Endodermal cell (in vitro differentiated cells): ENCODE measurements at regions not wholly inside any gene's neighbourhood (a gene's known extent, or its start where the extent isn't known, plus 50 kb on each side); places are given as distances from the start of the nearest gene placed in this dataset.
A peak's percentile ranks its signal among the peaks of the same experiment; 100 is the strongest.

Experiments used
- DNase-seq: peaks from one replicate; pipeline ENCODE4 v3.0.0-alpha.2; 2017
- H3K27ac ChIP-seq: 2 replicates; pipeline ENCODE4 v1.5.1; 2013; ENCODE audit warnings: mild to moderate bottlenecking, low read depth, low read length, moderate library complexity
- H3K27me3 ChIP-seq: 2 replicates; pipeline ENCODE4 v1.6.1; 2013; ENCODE audit warnings: mild to moderate bottlenecking, low read length, moderate library complexity; ENCODE audit not compliant: insufficient read depth, control insufficient read depth, poor library complexity, severe bottlenecking
- H3K36me3 ChIP-seq: 2 replicates; pipeline ENCODE4 v1.7.0; 2013; ENCODE audit warnings: mild to moderate bottlenecking, low read length, moderate library complexity; ENCODE audit not compliant: control insufficient read depth, insufficient read depth
- H3K4me1 ChIP-seq: one replicate; pipeline ENCODE4 v1.7.0; 2013; ENCODE audit warnings: low read length; ENCODE audit not compliant: control insufficient read depth, insufficient read depth
- H3K4me3 ChIP-seq: 2 replicates; pipeline ENCODE4 v1.5.1; 2013; ENCODE audit warnings: mild to moderate bottlenecking, low read length, moderate library complexity
- H3K9ac ChIP-seq: 2 replicates; pipeline ENCODE4 v1.6.1; 2013; ENCODE audit warnings: mild to moderate bottlenecking, low read length, moderate library complexity; ENCODE audit not compliant: poor library complexity, severe bottlenecking; ENCODE audit errors: extremely low read depth
- H3K9me3 ChIP-seq: 2 replicates; pipeline ENCODE4 v1.6.1; 2013; ENCODE audit warnings: mild to moderate bottlenecking, low read length, moderate library complexity; ENCODE audit not compliant: control insufficient read depth
- H3K27ac Mint-ChIP-seq: 2 replicates; pipeline ENCODE4 v1.8.0; 2020; ENCODE audit warnings: mixed read lengths
- H3K27me3 Mint-ChIP-seq: 2 replicates; pipeline ENCODE4 v1.8.0; 2021; ENCODE audit warnings: mild to moderate bottlenecking, mixed read lengths; ENCODE audit not compliant: insufficient read depth
- H3K36me3 Mint-ChIP-seq: 2 replicates; pipeline ENCODE4 v1.8.0; 2020; ENCODE audit warnings: low read depth, mixed read lengths
- H3K4me1 Mint-ChIP-seq: 2 replicates; pipeline ENCODE4 v1.8.0; 2020; ENCODE audit warnings: mixed read lengths
- H3K4me3 Mint-ChIP-seq: 2 replicates; pipeline ENCODE4 v1.8.0; 2020; ENCODE audit warnings: mild to moderate bottlenecking, moderate library complexity, mixed read lengths
- H3K9me3 Mint-ChIP-seq: 2 replicates; pipeline ENCODE4 v1.8.0; 2020; ENCODE audit warnings: mild to moderate bottlenecking, mixed read lengths
- WGBS, 2 experiments: methylation state at CpG; one replicate each; pipeline versions ENCODE4 v1.1.5 to v1.1.7; 2013; ENCODE audit warnings: missing lambda C conversion rate in 2 of 2, mixed read lengths in 1 of 2; ENCODE audit not compliant: insufficient coverage in 1 of 2, insufficient read length in 1 of 2; 5-methylcytosine and 5-hydroxymethylcytosine counted together
- TF ChIP-seq, protein P1 (sequence below): fragments of 200-600 bp; sonication (generic); conservative IDR thresholded peaks from 2 replicates; pipeline ENCODE4 v1.5.0; 2021; ENCODE audit warnings: antibody characterized with exemption, mild to moderate bottlenecking

DNA sequence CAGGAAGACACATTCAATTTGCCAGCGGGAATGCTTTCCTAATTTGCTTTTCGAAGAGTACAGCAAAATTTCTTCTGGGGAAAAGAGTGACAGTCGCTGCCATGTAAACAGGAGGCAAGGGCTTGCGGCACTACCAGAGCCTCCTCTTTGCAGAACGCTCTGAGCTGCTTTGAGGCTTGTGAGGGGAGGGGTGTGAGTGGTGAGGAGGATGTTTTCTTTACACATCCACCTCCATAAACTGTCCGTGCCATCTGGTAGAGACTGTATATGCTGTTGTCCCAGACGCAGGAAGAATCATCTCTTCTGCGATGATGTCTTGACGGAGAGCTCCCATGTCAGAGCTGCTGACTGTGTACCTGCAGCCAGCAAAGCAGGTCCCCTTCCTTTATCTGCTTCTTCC, 138.0 kb downstream of the SOCS6 start:
- H3K9me3 ChIP-seq, result peaks cover 27% of the 10 kb centered on the region
- no peaks in the 10 kb centered on the region for H3K36me3 ChIP-seq
- no peaks in the 10 kb centered on the region for H3K27me3 ChIP-seq
- no peak overlapping the region for H3K27ac ChIP-seq
- no peak overlapping the region for H3K4me3 Mint-ChIP-seq
- H3K27me3 Mint-ChIP-seq, result peaks cover 2% of the 10 kb centered on the region
- peaks cover 51% of the 10 kb centered on the region for H3K4me1 Mint-ChIP-seq
- 93 to 100% methylated on average over 5 to 8 of the region's 9 CpGs for WGBS, 2 experiments
- no peak for DNase-seq
- peaks cover 2% of the 10 kb centered on the region for H3K36me3 Mint-ChIP-seq
- no peak overlapping the region for H3K27ac Mint-ChIP-seq
- no peak overlapping the region for H3K9ac ChIP-seq
- TF ChIP-seq, protein P1, sequence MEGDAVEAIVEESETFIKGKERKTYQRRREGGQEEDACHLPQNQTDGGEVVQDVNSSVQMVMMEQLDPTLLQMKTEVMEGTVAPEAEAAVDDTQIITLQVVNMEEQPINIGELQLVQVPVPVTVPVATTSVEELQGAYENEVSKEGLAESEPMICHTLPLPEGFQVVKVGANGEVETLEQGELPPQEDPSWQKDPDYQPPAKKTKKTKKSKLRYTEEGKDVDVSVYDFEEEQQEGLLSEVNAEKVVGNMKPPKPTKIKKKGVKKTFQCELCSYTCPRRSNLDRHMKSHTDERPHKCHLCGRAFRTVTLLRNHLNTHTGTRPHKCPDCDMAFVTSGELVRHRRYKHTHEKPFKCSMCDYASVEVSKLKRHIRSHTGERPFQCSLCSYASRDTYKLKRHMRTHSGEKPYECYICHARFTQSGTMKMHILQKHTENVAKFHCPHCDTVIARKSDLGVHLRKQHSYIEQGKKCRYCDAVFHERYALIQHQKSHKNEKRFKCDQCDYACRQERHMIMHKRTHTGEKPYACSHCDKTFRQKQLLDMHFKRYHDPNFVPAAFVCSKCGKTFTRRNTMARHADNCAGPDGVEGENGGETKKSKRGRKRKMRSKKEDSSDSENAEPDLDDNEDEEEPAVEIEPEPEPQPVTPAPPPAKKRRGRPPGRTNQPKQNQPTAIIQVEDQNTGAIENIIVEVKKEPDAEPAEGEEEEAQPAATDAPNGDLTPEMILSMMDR, result no peak
- peaks cover 9% of the 10 kb centered on the region for H3K9me3 Mint-ChIP-seq
- H3K4me3 ChIP-seq, result no peak overlapping the region
- H3K4me1 ChIP-seq, result peaks cover 22% of the 10 kb centered on the region

DNA sequence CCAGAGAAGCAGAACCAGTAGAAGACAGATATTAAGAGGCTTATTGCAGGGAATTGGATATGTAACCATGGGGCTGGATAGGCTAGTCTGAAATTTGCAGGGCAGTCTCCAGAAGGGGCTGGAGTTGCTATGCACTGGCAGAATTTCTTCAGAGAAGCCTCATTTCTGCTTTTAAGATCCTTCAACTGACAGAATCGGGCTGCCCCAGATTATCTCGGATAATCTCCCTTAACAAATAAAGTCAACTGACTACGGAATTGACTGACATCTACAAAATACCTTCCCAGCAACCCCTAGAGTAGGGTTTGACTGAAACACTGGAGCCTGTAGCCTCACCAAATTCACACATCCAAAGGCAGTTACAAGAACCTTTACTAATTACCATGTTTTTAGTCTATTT, 136.4 kb downstream of the SOCS6 start:
- peaks cover 46% of the 10 kb centered on the region for H3K4me1 Mint-ChIP-seq
- no peak overlapping the region for H3K27ac Mint-ChIP-seq
- Histone ChIP-seq H3K4me1 (peaks cover 22% of the 10 kb centered on the region), H3K9ac (no peak overlapping the region), H3K27ac (no peak overlapping the region), H3K9me3 (peaks cover 27% of the 10 kb centered on the region), H3K36me3 (no peaks in the 10 kb centered on the region), H3K27me3 (no peaks in the 10 kb centered on the region), H3K4me3 (no peak overlapping the region)
- no peak for DNase-seq
- no peak overlapping the region for H3K4me3 Mint-ChIP-seq
- H3K27me3 Mint-ChIP-seq, result peaks cover 2% of the 10 kb centered on the region
- H3K36me3 Mint-ChIP-seq, result peaks cover 2% of the 10 kb centered on the region
- H3K9me3 Mint-ChIP-seq, result peaks cover 9% of the 10 kb centered on the region
- WGBS, 2 experiments, result 89 to 95% methylated on average over 3 of the region's 3 CpGs
- TF ChIP-seq, protein P1, result no peak

DNA sequence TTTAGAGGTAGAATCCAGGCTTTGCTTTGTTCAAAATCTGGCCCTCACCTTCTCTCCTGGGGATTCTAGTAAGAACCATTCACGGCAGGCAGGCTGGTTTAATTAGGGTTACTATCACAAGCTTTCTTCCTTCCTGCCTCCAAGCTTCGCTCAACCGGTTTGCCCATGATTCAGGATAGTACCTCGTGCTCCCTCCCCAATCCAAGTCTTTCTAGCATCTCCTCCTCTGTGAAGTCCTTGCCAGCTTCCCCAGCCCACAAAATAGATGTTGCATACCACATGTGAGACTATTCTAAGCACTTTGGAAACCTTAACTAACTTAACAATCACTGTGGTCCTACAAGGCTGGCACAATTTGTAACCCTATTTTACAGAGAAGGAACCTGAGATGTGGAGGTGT, 135.1 kb downstream of the SOCS6 start:
- peaks cover 56% of the 10 kb centered on the region for H3K4me1 Mint-ChIP-seq
- H3K27me3 Mint-ChIP-seq, result no peaks in the 10 kb centered on the region
- peaks cover 22% of the 10 kb centered on the region for H3K4me1 ChIP-seq
- no peaks in the 10 kb centered on the region for H3K27me3 ChIP-seq
- H3K27ac ChIP-seq, result no peak overlapping the region
- H3K9me3 ChIP-seq, result peaks cover 16% of the 10 kb centered on the region
- WGBS, 2 experiments, result 74 to 85% methylated on average over 3 to 4 of the region's 4 CpGs
- H3K36me3 Mint-ChIP-seq, result no peaks in the 10 kb centered on the region
- H3K9me3 Mint-ChIP-seq, result peaks cover 7% of the 10 kb centered on the region
- peak overlapping the region; percentile 7 for H3K27ac Mint-ChIP-seq
- no peak overlapping the region for H3K4me3 Mint-ChIP-seq
- no peaks in the 10 kb centered on the region for H3K36me3 ChIP-seq
- TF ChIP-seq, protein P1, result no peak
- no peak overlapping the region for H3K9ac ChIP-seq
- no peak overlapping the region for H3K4me3 ChIP-seq
- no peak for DNase-seq
